ENCODE measurements at regions not wholly inside any gene's neighbourhood (a gene's known extent, or its start where the extent isn't known, plus 50 kb on each side); places are given as distances from the start of the nearest gene placed in this dataset.

GRCh38 chr18:37714691-37715090 lies 149.1 kb upstream of the CELF4 start (continued):
- TF ChIP-seq, protein P1, sequence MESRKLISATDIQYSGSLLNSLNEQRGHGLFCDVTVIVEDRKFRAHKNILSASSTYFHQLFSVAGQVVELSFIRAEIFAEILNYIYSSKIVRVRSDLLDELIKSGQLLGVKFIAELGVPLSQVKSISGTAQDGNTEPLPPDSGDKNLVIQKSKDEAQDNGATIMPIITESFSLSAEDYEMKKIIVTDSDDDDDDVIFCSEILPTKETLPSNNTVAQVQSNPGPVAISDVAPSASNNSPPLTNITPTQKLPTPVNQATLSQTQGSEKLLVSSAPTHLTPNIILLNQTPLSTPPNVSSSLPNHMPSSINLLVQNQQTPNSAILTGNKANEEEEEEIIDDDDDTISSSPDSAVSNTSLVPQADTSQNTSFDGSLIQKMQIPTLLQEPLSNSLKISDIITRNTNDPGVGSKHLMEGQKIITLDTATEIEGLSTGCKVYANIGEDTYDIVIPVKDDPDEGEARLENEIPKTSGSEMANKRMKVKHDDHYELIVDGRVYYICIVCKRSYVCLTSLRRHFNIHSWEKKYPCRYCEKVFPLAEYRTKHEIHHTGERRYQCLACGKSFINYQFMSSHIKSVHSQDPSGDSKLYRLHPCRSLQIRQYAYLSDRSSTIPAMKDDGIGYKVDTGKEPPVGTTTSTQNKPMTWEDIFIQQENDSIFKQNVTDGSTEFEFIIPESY (IDR thresholded peaks at IDR 0.05) = no peak
- TF ChIP-seq FOXA2 (IDR thresholded peaks at IDR 0.05) (no peak), RAD21 (IDR thresholded peaks at IDR 0.05) (no peak), SP1 (IDR thresholded peaks at IDR 0.05) (no peak)

- Histone ChIP-seq H3K4me3 (ENCODE audit: low read depth in 1 of 3, low read length in 3 of 3) (no peak overlapping the region), H3K27ac (ENCODE audit: low read depth in 1 of 2, low read length in 2 of 2) (no peak overlapping the region), H3K27me3 (ENCODE audit: control insufficient read depth in 4 of 4, insufficient read depth in 4 of 4, low read length in 3 of 4) (no peaks in the 10 kb centered on the region), H3K4me1 (ENCODE audit: control insufficient read depth in 4 of 4, insufficient read depth in 4 of 4, low read length in 3 of 4) (no peaks in the 10 kb centered on the region), H3K36me3 (ENCODE audit: control insufficient read depth in 4 of 4, insufficient read depth in 3 of 4, low read depth in 1 of 4, low read length in 3 of 4) (no peaks in the 10 kb centered on the region), H3K9ac (ENCODE audit: low read depth in 1 of 2, low read length in 2 of 2) (no peak overlapping the region), H3K9me3 (ENCODE audit: control insufficient read depth in 4 of 4, low read length in 3 of 4) (no peaks in the 10 kb centered on the region)
- TF ChIP-seq CTCF (IDR thresholded peaks at IDR 0.05; ENCODE audit: low read depth, low read length, missing input control) = no peak
- no peak for TF ChIP-seq GABPA (IDR thresholded peaks at IDR 0.05 in 1 of 2, conservative IDR thresholded peaks at IDR 0.05 in 1 of 2)
- no peak for TF ChIP-seq RAD21 (IDR thresholded peaks at IDR 0.05)
- no peak for TF ChIP-seq RXRA (IDR thresholded peaks at IDR 0.05)
- TF ChIP-seq REST (IDR thresholded peaks at IDR 0.05) = no peak
- no peak for TF ChIP-seq EGR1 (IDR thresholded peaks at IDR 0.05; ENCODE audit: low read depth in 2 of 2)
- TF ChIP-seq YY1 (IDR thresholded peaks at IDR 0.05) = no peak
- TF ChIP-seq MAX (IDR thresholded peaks at IDR 0.05) = no peak
- TF ChIP-seq, protein P1 (IDR thresholded peaks at IDR 0.05) = no peak
- no peak for TF ChIP-seq NR2F2 (IDR thresholded peaks at IDR 0.05)
- no peak for TF ChIP-seq HNF4A (conservative IDR thresholded peaks at IDR 0.05)
- TF ChIP-seq TAF1 (conservative IDR thresholded peaks at IDR 0.05) = no peak
- no peak for TF ChIP-seq FOXA1 (IDR thresholded peaks at IDR 0.05)
- no peak for TF ChIP-seq FOXA2 (IDR thresholded peaks at IDR 0.05)
- TF ChIP-seq HNF4G (IDR thresholded peaks at IDR 0.05) = no peak
- TF ChIP-seq JUND (IDR thresholded peaks at IDR 0.05) = no peak
- no peak for DNase-seq (ENCODE audit: low spot score)
Measured at GRCh38 chr18:37712776-37713175, 147.2 kb upstream of the CELF4 start.

Data from liver (tissue), 7 donors.